Keratinocyte (primary cell): ENCODE measurements at regions not wholly inside any gene's neighbourhood (a gene's known extent, or its start where the extent isn't known, plus 50 kb on each side); places are given as distances from the start of the nearest gene placed in this dataset.

Experiments used
- DNase-seq: peaks from one replicate; pipeline ENCODE4 v3.0.0-alpha.2; 2011; ENCODE audit warnings: low read depth, missing footprints, low spot score
- FAIRE-seq: peaks from 2 replicates; lab custom pipeline; 2011; peaks lifted over from hg19 to GRCh38; lab: Jason Lieb, UNC
- H2AFZ ChIP-seq: 2 replicates; pipeline ENCODE4 v1.6.0; 2012; ENCODE audit warnings: low read length, control low read depth, inconsistent platforms; ENCODE audit not compliant: control insufficient read depth
- H3K27ac ChIP-seq: 2 replicates; pipeline ENCODE4 v1.5.1; 2011; ENCODE audit warnings: low read length; ENCODE audit not compliant: control insufficient read depth, insufficient read depth
- H3K27me3 ChIP-seq: 3 replicates; pipeline ENCODE4 v1.6.0; 2011; ENCODE audit warnings: low read length; ENCODE audit not compliant: control insufficient read depth, insufficient read depth; ENCODE audit errors: extremely low read depth
- H3K36me3 ChIP-seq, 2 experiments: 2 replicates in 1 of 2; 3 replicates in 1 of 2; pipeline ENCODE4 v1.5.1; 2011; ENCODE audit warnings: low read length in 2 of 2, mild to moderate bottlenecking in 1 of 2; ENCODE audit not compliant: control insufficient read depth in 2 of 2, insufficient read depth in 2 of 2; ENCODE audit errors: extremely low read depth in 1 of 2
- H3K4me1 ChIP-seq: 3 replicates; pipeline ENCODE4 v1.5.1; 2011; ENCODE audit warnings: low read length; ENCODE audit not compliant: control insufficient read depth, insufficient read depth; ENCODE audit errors: extremely low read depth
- H3K4me2 ChIP-seq: 3 replicates; pipeline ENCODE4 v1.6.0; 2011; ENCODE audit warnings: low read depth, low read length; ENCODE audit not compliant: control insufficient read depth, insufficient read depth; ENCODE audit errors: extremely low read depth
- H3K4me3 ChIP-seq, 3 experiments: fragments of 200-600 bp in 1 of 3; sonication (generic) in 1 of 3; 2 replicates in 2 of 3; 3 replicates in 1 of 3; pipeline ENCODE4 v1.5.1; 2011 to 2016; ENCODE audit warnings: low read length in 3 of 3, mild to moderate bottlenecking in 3 of 3, control low read depth in 2 of 3, inconsistent platforms in 1 of 3, low read depth in 1 of 3, mixed read lengths in 1 of 3, mixed run types in 1 of 3, moderate library complexity in 1 of 3; ENCODE audit not compliant: control insufficient read depth in 2 of 3, insufficient read depth in 2 of 3; ENCODE audit errors: extremely low read depth in 1 of 3
- H3K79me2 ChIP-seq: 2 replicates; pipeline ENCODE4 v1.6.0; 2012; ENCODE audit warnings: low read length; ENCODE audit not compliant: control insufficient read depth, insufficient read depth
- H3K9ac ChIP-seq: 3 replicates; pipeline ENCODE4 v1.6.0; 2011; ENCODE audit warnings: low read length; ENCODE audit not compliant: control insufficient read depth, insufficient read depth; ENCODE audit errors: extremely low read depth
- H3K9me1 ChIP-seq: 3 replicates; pipeline ENCODE4 v1.6.0; 2011; ENCODE audit warnings: low read length; ENCODE audit not compliant: control insufficient read depth, insufficient read depth; ENCODE audit errors: extremely low read depth
- H3K9me3 ChIP-seq: 2 replicates; pipeline ENCODE4 v1.5.1; 2012; ENCODE audit warnings: low read depth, low read length; ENCODE audit not compliant: control insufficient read depth
- H4K20me1 ChIP-seq: 3 replicates; pipeline ENCODE4 v1.6.0; 2011; ENCODE audit warnings: low read length; ENCODE audit not compliant: control insufficient read depth, insufficient read depth; ENCODE audit errors: extremely low read depth
- EZH2 ChIP-seq: IDR thresholded peaks from one replicate; pipeline ENCODE4 v1.6.1; 2012; ENCODE audit warnings: inconsistent platforms, mild to moderate bottlenecking, low read length, moderate library complexity
- dilution Hi-C: fragments of 300-500 bp; cut with MboI; formaldehyde crosslinking; loops from one replicate; pipeline ENCODE4 v1.7.0; 2020; ENCODE audit warnings: low sequenced_read_pairs; ENCODE audit not compliant: extremely low pct_ligation_motif_present
- TF ChIP-seq, protein P1 (sequence below), 3 experiments: IDR thresholded peaks in 1 of 3; conservative IDR thresholded peaks in 1 of 3; optimal IDR thresholded peaks in 1 of 3; 2 replicates in 2 of 3; 3 replicates in 1 of 3; pipeline versions ENCODE3 to v1.5.1; 2011; ENCODE audit warnings: low read length in 3 of 3, mild to moderate bottlenecking in 3 of 3, moderate library complexity in 2 of 3, control low read depth in 1 of 3, inconsistent platforms in 1 of 3; ENCODE audit not compliant: insufficient read depth in 2 of 3; ENCODE audit errors: extremely low read depth in 1 of 3

DNA sequence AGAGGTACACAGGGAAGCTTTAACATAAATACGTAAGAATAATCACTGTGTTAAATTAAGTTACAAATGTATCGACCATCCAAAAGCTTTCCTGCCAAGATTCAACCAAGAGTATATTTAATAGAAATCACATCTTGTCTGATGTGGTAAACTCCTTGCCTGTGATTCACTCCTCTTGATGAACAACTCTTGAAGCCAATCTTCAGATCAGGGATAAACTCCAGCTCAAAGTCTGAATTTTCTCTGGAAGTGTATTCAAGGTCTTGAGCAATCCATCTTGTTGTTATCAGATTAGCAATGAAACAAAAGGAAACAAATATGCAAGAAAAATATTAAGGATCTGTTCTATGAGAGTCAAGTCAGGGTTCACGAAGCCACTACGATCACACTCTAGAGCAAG is 170.0 kb upstream of the ADAMTS16 start:
- H3K9ac ChIP-seq: no peak overlapping the region
- no peak overlapping the region for H2AFZ ChIP-seq
- FAIRE-seq (no peak), DNase-seq (no peak)
- H3K4me1 ChIP-seq: no peaks in the 10 kb centered on the region
- no peaks in the 10 kb centered on the region for H3K36me3 ChIP-seq
- dilution Hi-C loops: no loop called here
- H3K9me3 ChIP-seq: no peaks in the 10 kb centered on the region
- H3K9me1 ChIP-seq: no peaks in the 10 kb centered on the region
- no peaks in the 10 kb centered on the region for H4K20me1 ChIP-seq
- H3K4me3 ChIP-seq: no peak overlapping the region
- H3K79me2 ChIP-seq: no peaks in the 10 kb centered on the region
- no peak overlapping the region for H3K27ac ChIP-seq
- H3K27me3 ChIP-seq: no peaks in the 10 kb centered on the region
- no peak overlapping the region for H3K4me2 ChIP-seq
- TF ChIP-seq EZH2: no peak
- TF ChIP-seq, protein P1, sequence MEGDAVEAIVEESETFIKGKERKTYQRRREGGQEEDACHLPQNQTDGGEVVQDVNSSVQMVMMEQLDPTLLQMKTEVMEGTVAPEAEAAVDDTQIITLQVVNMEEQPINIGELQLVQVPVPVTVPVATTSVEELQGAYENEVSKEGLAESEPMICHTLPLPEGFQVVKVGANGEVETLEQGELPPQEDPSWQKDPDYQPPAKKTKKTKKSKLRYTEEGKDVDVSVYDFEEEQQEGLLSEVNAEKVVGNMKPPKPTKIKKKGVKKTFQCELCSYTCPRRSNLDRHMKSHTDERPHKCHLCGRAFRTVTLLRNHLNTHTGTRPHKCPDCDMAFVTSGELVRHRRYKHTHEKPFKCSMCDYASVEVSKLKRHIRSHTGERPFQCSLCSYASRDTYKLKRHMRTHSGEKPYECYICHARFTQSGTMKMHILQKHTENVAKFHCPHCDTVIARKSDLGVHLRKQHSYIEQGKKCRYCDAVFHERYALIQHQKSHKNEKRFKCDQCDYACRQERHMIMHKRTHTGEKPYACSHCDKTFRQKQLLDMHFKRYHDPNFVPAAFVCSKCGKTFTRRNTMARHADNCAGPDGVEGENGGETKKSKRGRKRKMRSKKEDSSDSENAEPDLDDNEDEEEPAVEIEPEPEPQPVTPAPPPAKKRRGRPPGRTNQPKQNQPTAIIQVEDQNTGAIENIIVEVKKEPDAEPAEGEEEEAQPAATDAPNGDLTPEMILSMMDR (optimal IDR thresholded peaks at IDR 0.05 in 1 of 3, IDR thresholded peaks at IDR 0.05 in 1 of 3, conservative IDR thresholded peaks at IDR 0.05 in 1 of 3; ENCODE audit: extremely low read depth in 1 of 3, insufficient read depth in 2 of 3, low read length in 3 of 3): no peak

DNA sequence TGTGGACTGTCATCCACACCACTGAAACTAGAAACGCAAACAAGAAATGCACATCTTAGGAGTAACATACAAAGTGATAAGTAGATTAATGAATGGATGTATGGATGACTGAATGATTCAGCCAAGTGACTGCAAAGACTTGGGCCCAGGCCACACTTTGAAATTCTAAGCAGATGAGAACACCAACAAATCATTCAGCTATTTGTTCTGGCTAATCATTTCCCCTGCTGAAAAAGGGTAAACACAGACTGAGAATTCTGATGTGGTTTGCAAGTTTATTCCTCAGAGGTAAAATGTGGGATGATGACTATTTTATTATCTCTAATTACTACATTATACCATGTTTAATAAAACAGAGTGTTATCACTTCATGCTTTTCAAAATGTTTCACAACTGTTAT is 163.2 kb upstream of the ADAMTS16 start:
- TF ChIP-seq, protein P1 (optimal IDR thresholded peaks at IDR 0.05 in 1 of 3, IDR thresholded peaks at IDR 0.05 in 1 of 3, conservative IDR thresholded peaks at IDR 0.05 in 1 of 3; ENCODE audit: extremely low read depth in 1 of 3, insufficient read depth in 2 of 3, low read length in 3 of 3): no peak
- no peak for TF ChIP-seq EZH2
- no peaks in the 10 kb centered on the region for H3K9me1 ChIP-seq
- H3K4me2 ChIP-seq: no peak overlapping the region
- FAIRE-seq (no peak), DNase-seq (no peak)
- H3K9ac ChIP-seq: no peak overlapping the region
- no peaks in the 10 kb centered on the region for H3K27me3 ChIP-seq
- dilution Hi-C loops: no loop called here
- H3K4me3 ChIP-seq: no peak overlapping the region
- H2AFZ ChIP-seq: no peak overlapping the region
- H3K9me3 ChIP-seq: no peaks in the 10 kb centered on the region
- no peaks in the 10 kb centered on the region for H3K4me1 ChIP-seq
- H3K27ac ChIP-seq: no peak overlapping the region
- no peaks in the 10 kb centered on the region for H4K20me1 ChIP-seq
- H3K36me3 ChIP-seq: no peaks in the 10 kb centered on the region
- no peaks in the 10 kb centered on the region for H3K79me2 ChIP-seq
